ENCODE measurements at regions not wholly inside any gene's neighbourhood (a gene's known extent, or its start where the extent isn't known, plus 50 kb on each side); places are given as distances from the start of the nearest gene placed in this dataset.

- TF ChIP-seq YY1 (IDR thresholded peaks at IDR 0.05; ENCODE audit: insufficient read depth, insufficient read length) (no peak), SUZ12 (IDR thresholded peaks at IDR 0.05; ENCODE audit: extremely low read depth, insufficient read depth, insufficient read length) (no peak)
Observed at GRCh38 chr4:120395746-120396145, 329.1 kb upstream of the MAD2L1 start.
